ENCODE measurements at regions not wholly inside any gene's neighbourhood (a gene's known extent, or its start where the extent isn't known, plus 50 kb on each side); places are given as distances from the start of the nearest gene placed in this dataset.
"Not testable (repeated sequence)": the region's sequence is repeated elsewhere in the genome, so short reads cannot be mapped to it uniquely, and the experiment has no call there.

DNA sequence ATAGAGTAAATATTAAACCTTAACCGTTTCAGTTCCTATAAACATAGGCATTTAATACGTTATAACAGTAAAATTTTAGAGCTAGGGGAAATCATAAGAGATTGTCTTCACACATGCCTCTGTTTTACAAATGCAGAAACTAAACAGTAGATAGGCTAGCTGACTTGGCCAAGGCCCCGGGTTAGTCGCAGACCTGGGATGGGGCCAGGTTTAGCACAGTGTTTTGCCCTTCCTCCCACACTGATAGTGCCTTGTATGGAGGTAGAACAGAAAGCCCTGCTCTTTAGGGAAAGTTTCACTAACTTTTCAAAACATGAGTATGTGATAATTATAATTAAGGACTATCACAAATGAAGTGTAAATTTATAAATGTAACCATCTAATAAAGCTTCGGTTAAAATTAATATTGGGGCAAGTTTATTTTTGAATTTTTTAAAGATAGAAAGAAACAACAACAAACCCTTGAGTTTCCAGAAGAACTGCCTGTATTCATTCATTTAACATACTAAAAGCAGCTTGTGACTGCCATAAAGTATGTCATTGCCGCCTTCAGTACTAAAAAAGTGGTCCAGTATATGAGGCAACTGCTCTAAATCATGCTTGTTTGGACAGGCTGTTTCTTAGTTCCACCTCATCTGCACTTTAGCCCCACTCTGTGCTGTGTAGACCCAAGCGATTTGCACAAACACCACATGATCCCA, 62.5 kb upstream of the LOC128125822 start:
- Histone ChIP-seq H3K4me3 (ENCODE audit: low read length in 2 of 2) (no peak overlapping the region), H3K9me3 (ENCODE audit: control insufficient read depth in 2 of 2, insufficient read depth in 1 of 2, low read length in 1 of 2) (no peaks in the 10 kb centered on the region), H3K36me3 (ENCODE audit: control insufficient read depth in 2 of 2, insufficient read depth in 2 of 2, low read length in 1 of 2) (no peaks in the 10 kb centered on the region), H3K27me3 (ENCODE audit: control insufficient read depth in 2 of 2, insufficient read depth in 1 of 2, low read length in 1 of 2) (no peaks in the 10 kb centered on the region), H3K4me1 (ENCODE audit: control insufficient read depth in 2 of 2, insufficient read depth in 2 of 2, low read length in 2 of 2) (no peaks in the 10 kb centered on the region), H3K27ac (ENCODE audit: low read depth in 1 of 2, low read length in 1 of 2) (no peak overlapping the region)
- 93% methylated on average over 7 of the region's 7 CpGs for WGBS
- no peak for DNase-seq (ENCODE audit: low read depth in 6 of 9, low spot score in 9 of 9)

DNA sequence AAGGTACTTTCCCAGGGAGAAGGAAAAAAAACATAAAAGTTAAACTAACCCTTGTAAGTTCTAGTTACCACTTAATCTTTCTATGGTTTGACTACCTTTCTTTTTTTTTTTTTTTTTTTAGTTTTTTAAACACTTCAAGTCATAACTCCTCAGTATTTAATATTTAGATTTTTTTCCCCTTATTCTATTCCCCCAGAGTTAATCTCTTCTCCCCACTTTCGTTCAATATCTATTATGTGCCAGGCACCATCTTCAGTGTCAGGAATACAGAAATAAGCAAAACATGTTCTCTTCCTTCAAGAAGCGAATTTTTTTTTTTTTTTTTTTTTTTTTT, 62.0 kb upstream of the LOC128125822 start:
- Histone ChIP-seq H3K4me3 (ENCODE audit: low read length in 2 of 2) (no peak overlapping the region), H3K27ac (ENCODE audit: low read depth in 1 of 2, low read length in 1 of 2) (no peak overlapping the region), H3K36me3 (ENCODE audit: control insufficient read depth in 2 of 2, insufficient read depth in 2 of 2, low read length in 1 of 2) (no peaks in the 10 kb centered on the region), H3K9me3 (ENCODE audit: control insufficient read depth in 2 of 2, insufficient read depth in 1 of 2, low read length in 1 of 2) (no peaks in the 10 kb centered on the region), H3K27me3 (ENCODE audit: control insufficient read depth in 2 of 2, insufficient read depth in 1 of 2, low read length in 1 of 2) (no peaks in the 10 kb centered on the region), H3K4me1 (ENCODE audit: control insufficient read depth in 2 of 2, insufficient read depth in 2 of 2, low read length in 2 of 2) (no peaks in the 10 kb centered on the region)
- no peak for DNase-seq (ENCODE audit: low read depth in 6 of 9, low spot score in 9 of 9)
- WGBS, result 92% methylated on average over 2 of the region's 2 CpGs

DNA sequence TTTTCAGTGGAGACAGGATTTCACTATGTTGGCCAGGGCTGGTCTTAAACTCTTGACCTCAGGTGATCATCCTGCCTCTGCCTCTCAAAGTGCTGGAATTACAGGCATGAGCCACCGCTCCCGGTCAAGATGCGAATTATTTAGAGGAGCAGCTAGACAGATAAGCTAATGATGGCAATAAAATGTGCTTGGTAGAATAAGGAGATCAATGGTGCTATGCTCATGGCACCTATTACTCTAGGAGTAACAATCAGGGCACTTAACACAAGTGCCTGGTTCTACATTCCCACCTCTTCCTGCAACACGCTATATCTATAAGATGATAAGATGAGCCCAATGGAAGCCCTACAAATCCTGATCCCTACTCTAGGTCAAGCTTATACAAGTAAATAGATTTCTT, 61.4 kb upstream of the LOC128125822 start:
- no peak for DNase-seq (ENCODE audit: low read depth in 6 of 9, low spot score in 9 of 9)
- H3K36me3 ChIP-seq (ENCODE audit: control insufficient read depth in 2 of 2, insufficient read depth in 2 of 2, low read length in 1 of 2), result no peaks in the 10 kb centered on the region
- no peak overlapping the region for H3K27ac ChIP-seq (ENCODE audit: low read depth in 1 of 2, low read length in 1 of 2)

DNA sequence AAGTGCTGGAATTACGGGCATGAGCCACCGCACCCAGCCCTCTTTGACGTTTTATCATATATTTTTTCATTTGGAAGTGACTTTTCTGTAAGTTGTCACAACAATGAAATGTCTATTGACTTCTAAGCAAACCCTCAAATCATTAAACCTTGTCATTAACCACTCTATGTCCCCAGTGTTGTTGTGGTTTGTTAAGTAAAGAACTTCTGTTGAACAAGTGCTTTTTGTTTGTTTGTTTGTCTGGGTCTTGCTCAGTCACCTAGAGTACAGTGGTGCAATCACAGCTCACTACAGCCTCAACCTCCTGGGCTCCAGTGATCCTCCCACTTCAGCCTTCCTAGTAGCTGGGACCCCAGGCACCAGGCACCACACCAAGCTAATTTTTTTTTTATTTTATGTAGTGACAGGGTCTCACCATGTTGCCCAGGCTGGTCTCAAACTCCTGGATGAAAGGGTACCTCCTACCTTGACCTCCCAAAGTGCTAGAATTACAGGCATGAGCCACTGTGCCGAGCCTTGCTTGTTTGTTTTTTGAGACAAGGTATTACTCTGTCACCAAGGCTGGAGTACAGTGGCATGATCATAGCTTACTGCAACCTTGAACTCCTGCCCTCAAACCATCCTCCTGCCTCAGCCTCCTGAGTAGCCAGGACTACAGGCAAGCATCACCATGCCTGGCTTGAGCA, 57.6 kb upstream of the LOC128125822 start:
- 96% methylated on average over 4 of the region's 4 CpGs for WGBS
- Histone ChIP-seq H3K27me3 (ENCODE audit: control insufficient read depth in 2 of 2, insufficient read depth in 1 of 2, low read length in 1 of 2) (no peaks in the 10 kb centered on the region), H3K4me3 (ENCODE audit: low read length in 2 of 2) (no peak overlapping the region), H3K27ac (ENCODE audit: low read depth in 1 of 2, low read length in 1 of 2) (no peak overlapping the region), H3K36me3 (ENCODE audit: control insufficient read depth in 2 of 2, insufficient read depth in 2 of 2, low read length in 1 of 2) (no peaks in the 10 kb centered on the region), H3K4me1 (ENCODE audit: control insufficient read depth in 2 of 2, insufficient read depth in 2 of 2, low read length in 2 of 2) (no peaks in the 10 kb centered on the region), H3K9me3 (ENCODE audit: control insufficient read depth in 2 of 2, insufficient read depth in 1 of 2, low read length in 1 of 2) (no peaks in the 10 kb centered on the region)
- DNase-seq (ENCODE audit: low read depth in 6 of 9, low spot score in 9 of 9), result no peak

More for the DNA sequence above, 61.4 kb upstream of the LOC128125822 start:
- no peak overlapping the region for H3K4me3 ChIP-seq (ENCODE audit: low read length in 2 of 2)
- no peaks in the 10 kb centered on the region for H3K27me3 ChIP-seq (ENCODE audit: control insufficient read depth in 2 of 2, insufficient read depth in 1 of 2, low read length in 1 of 2)
- H3K4me1 ChIP-seq (ENCODE audit: control insufficient read depth in 2 of 2, insufficient read depth in 2 of 2, low read length in 2 of 2), result no peaks in the 10 kb centered on the region
- WGBS, result 97% methylated on average over 4 of the region's 4 CpGs
- no peaks in the 10 kb centered on the region for H3K9me3 ChIP-seq (ENCODE audit: control insufficient read depth in 2 of 2, insufficient read depth in 1 of 2, low read length in 1 of 2)

DNA sequence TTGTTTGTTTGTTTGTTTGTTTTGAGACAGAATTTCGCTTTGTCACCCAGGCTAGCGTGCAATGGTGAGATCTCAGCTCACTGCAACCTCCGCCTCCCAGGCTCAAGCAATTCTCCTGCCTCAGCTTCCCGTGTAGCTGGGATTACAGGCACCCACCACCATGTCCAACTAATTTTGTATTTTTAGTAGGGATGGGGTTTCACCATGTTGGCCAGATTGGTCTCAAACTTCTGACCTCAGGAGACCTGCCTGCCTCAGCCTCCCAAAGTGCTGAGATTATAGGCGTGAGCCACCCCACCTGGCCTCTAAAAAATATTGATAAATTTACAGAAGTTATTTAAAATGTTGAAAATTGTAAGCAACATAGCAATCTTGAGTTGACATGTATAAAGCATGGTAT, 57.1 kb upstream of the LOC128125822 start:
- H3K9me3 ChIP-seq (ENCODE audit: control insufficient read depth in 2 of 2, insufficient read depth in 1 of 2, low read length in 1 of 2); H3K4me1 ChIP-seq (ENCODE audit: control insufficient read depth in 2 of 2, insufficient read depth in 2 of 2, low read length in 2 of 2); H3K27me3 ChIP-seq (ENCODE audit: control insufficient read depth in 2 of 2, insufficient read depth in 1 of 2, low read length in 1 of 2); DNase-seq (ENCODE audit: low read depth in 6 of 9, low spot score in 9 of 9); H3K36me3 ChIP-seq (ENCODE audit: control insufficient read depth in 2 of 2, insufficient read depth in 2 of 2, low read length in 1 of 2); H3K4me3 ChIP-seq (ENCODE audit: low read length in 2 of 2); H3K27ac ChIP-seq (ENCODE audit: low read depth in 1 of 2, low read length in 1 of 2): not testable (repeated sequence)
- WGBS, result 95% methylated on average over 5 of the region's 5 CpGs

DNA sequence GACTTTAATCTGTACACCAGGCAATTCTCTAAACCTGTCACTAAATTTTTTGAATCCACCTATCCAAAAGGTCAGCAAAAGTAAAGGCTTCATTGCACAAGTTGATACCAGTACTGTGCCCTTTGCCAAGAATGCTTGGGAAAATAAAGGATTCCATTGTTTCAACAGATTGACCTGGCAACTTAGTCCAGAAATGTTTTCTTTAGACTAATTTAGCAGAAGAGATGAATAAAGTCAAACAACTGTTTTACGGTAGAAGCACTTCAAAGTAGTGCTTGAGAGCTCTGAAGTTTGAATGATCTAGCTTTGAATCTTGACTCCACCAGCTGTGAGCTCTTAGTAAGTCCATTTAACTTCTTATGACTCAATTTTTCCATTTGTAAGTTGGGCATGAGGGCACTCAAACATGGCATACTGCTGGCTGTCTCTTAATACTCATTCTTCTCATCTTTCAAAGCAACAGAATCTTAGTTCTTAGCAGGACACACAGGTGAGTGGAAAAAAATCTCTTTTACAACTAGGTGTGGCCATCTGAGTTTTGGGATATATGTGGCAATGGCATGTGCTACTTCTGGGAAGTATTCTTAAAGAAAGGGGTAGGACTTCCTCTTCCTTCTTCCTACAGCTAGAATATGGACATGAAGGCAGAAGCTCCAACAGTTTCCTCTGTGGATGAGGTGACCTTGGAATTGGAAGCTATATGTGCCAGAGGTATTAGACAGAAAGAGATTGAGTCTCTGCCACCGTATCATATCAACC, 55.9 kb upstream of the LOC128125822 start:
- H3K4me3 ChIP-seq (ENCODE audit: low read length in 2 of 2), result no peak overlapping the region
- H3K27ac ChIP-seq (ENCODE audit: low read depth in 1 of 2, low read length in 1 of 2), result no peak overlapping the region
- H3K27me3 ChIP-seq (ENCODE audit: control insufficient read depth in 2 of 2, insufficient read depth in 1 of 2, low read length in 1 of 2), result no peaks in the 10 kb centered on the region
- H3K36me3 ChIP-seq (ENCODE audit: control insufficient read depth in 2 of 2, insufficient read depth in 2 of 2, low read length in 1 of 2), result no peaks in the 10 kb centered on the region
- H3K9me3 ChIP-seq (ENCODE audit: control insufficient read depth in 2 of 2, insufficient read depth in 1 of 2, low read length in 1 of 2), result no peaks in the 10 kb centered on the region
- 89% methylated on average over 2 of the region's 2 CpGs for WGBS
- H3K4me1 ChIP-seq (ENCODE audit: control insufficient read depth in 2 of 2, insufficient read depth in 2 of 2, low read length in 2 of 2), result no peaks in the 10 kb centered on the region
- DNase-seq (ENCODE audit: low read depth in 6 of 9, low spot score in 9 of 9), result no peak

DNA sequence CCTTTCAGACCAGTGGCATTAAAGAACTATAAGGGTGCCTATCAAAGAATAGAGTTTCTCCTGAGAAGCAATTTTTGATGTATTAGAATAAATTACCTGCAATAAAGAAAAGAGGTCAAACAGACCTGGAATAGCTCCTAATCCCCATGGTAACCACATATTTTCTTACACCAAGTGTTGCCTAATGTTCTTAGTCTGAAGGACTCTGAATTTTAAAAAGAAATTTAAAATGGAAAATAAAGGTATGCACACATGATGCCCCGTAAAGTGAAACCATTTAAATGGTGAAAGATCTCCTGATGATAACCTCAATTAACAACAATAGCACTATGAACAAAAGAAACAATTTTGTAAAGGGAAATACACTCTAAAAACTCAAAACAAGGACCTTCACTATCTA, 55.1 kb upstream of the LOC128125822 start:
- no peaks in the 10 kb centered on the region for H3K4me1 ChIP-seq (ENCODE audit: control insufficient read depth in 2 of 2, insufficient read depth in 2 of 2, low read length in 2 of 2)
- H3K36me3 ChIP-seq (ENCODE audit: control insufficient read depth in 2 of 2, insufficient read depth in 2 of 2, low read length in 1 of 2), result no peaks in the 10 kb centered on the region
- H3K4me3 ChIP-seq (ENCODE audit: low read length in 2 of 2), result no peak overlapping the region
- no peaks in the 10 kb centered on the region for H3K27me3 ChIP-seq (ENCODE audit: control insufficient read depth in 2 of 2, insufficient read depth in 1 of 2, low read length in 1 of 2)
- DNase-seq (ENCODE audit: low read depth in 6 of 9, low spot score in 9 of 9), result no peak
- 95% methylated on average over 1 of the region's 1 CpG for WGBS
- H3K9me3 ChIP-seq (ENCODE audit: control insufficient read depth in 2 of 2, insufficient read depth in 1 of 2, low read length in 1 of 2), result no peaks in the 10 kb centered on the region
- no peak overlapping the region for H3K27ac ChIP-seq (ENCODE audit: low read depth in 1 of 2, low read length in 1 of 2)

DNA sequence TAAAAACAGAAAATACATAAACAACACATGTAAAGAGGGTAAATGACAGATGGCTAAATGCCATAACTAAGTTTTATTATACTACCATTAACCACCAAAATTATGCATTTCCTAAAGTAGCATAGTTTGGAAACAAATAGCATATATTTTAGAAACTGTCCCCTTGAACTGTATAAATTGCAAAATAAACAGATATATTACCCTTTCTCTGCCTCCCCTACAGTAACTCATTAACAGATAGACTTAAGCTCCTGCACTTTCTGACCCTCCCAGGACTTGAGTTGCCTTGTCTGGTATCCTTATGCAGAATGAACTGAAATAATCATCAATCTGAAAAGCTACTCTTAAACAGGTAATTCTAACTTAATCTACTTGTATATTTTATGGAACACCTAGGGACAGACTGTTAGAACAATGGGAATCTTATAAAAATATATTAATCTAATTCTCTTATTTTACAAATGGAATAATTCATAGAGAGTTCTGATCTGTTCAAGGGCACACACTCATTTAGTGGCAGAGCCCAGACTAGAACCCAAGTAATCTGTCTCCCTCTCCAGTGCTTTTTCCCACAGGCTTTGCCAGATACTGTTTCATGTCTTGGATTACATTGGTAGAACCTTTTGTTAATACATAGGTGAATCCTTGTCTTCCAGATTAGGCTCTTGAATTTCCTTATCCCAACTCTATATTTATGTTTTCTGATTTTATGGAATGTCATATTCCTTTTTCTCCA, 50.6 kb upstream of the LOC128125822 start:
- no peaks in the 10 kb centered on the region for H3K27me3 ChIP-seq (ENCODE audit: control insufficient read depth in 2 of 2, insufficient read depth in 1 of 2, low read length in 1 of 2)
- no peak for DNase-seq (ENCODE audit: low read depth in 6 of 9, low spot score in 9 of 9)
- no peaks in the 10 kb centered on the region for H3K4me1 ChIP-seq (ENCODE audit: control insufficient read depth in 2 of 2, insufficient read depth in 2 of 2, low read length in 2 of 2)
- H3K9me3 ChIP-seq (ENCODE audit: control insufficient read depth in 2 of 2, insufficient read depth in 1 of 2, low read length in 1 of 2), result no peaks in the 10 kb centered on the region
- H3K36me3 ChIP-seq (ENCODE audit: control insufficient read depth in 2 of 2, insufficient read depth in 2 of 2, low read length in 1 of 2), result no peaks in the 10 kb centered on the region
- no peak overlapping the region for H3K27ac ChIP-seq (ENCODE audit: low read depth in 1 of 2, low read length in 1 of 2)
- H3K4me3 ChIP-seq (ENCODE audit: low read length in 2 of 2), result no peak overlapping the region
